Gastrocnemius medialis (tissue), 4 donors: ENCODE measurements at regions not wholly inside any gene's neighbourhood (a gene's known extent, or its start where the extent isn't known, plus 50 kb on each side); places are given as distances from the start of the nearest gene placed in this dataset.

Experiments
- ATAC-seq, 2 donors: fragments of 150-250 bp; one replicate each; pipeline ENCODE4 v1.9.1; 2016
- DNase-seq, 2 donors: peaks; one replicate each; pipeline ENCODE4 v3.0.0-alpha.2; 2019
- H3K27ac ChIP-seq, 4 donors: fragments of 200-600 bp; sonication (generic); 1 replicate in 1 of 4; 2 replicates in 3 of 4; pipeline ENCODE4 v1.5.1; 2016 to 2018; ENCODE audit warnings: mild to moderate bottlenecking in 2 of 4, moderate library complexity in 1 of 4
- H3K27me3 ChIP-seq, 3 donors: fragments of 200-600 bp; sonication (generic) in 2 of 3; 1 replicate in 1 of 3; 2 replicates in 2 of 3; pipeline versions ENCODE4 v1.5.1 to v1.6.0; 2016 to 2019; ENCODE audit warnings: mild to moderate bottlenecking in 1 of 3, moderate library complexity in 1 of 3
- H3K36me3 ChIP-seq, 2 donors: fragments of 200-600 bp; sonication (generic) in 1 of 2; one replicate each; pipeline ENCODE4 v1.5.1; 2017 to 2018
- H3K4me1 ChIP-seq, 2 donors: fragments of 200-600 bp; sonication (generic) in 1 of 2; one replicate each; pipeline ENCODE4 v1.5.1; 2016 to 2017; ENCODE audit warnings: mild to moderate bottlenecking in 2 of 2
- H3K4me3 ChIP-seq, 4 donors: fragments of 200-600 bp; sonication (generic) in 3 of 4; 1 replicate in 1 of 4; 2 replicates in 3 of 4; pipeline ENCODE4 v1.5.1; 2016 to 2019; ENCODE audit warnings: mild to moderate bottlenecking in 2 of 4
- H3K9me3 ChIP-seq, 3 donors: fragments of 200-600 bp; sonication (generic) in 2 of 3; 1 replicate in 1 of 3; 2 replicates in 2 of 3; pipeline ENCODE4 v1.5.1; 2016 to 2019
- CTCF ChIP-seq, 5 experiments: fragments of 450-650 bp in 3 of 5; fragments of 200-600 bp in 2 of 5; sonication (generic) in 2 of 5; IDR thresholded peaks in 4 of 5; conservative IDR thresholded peaks in 1 of 5; 1 replicate in 4 of 5; 2 replicates in 1 of 5; pipeline ENCODE4 v1.5.1; 2016 to 2019; ENCODE audit warnings: antibody characterized with exemption in 5 of 5, mild to moderate bottlenecking in 3 of 5, moderate library complexity in 3 of 5
- POLR2A ChIP-seq, 2 donors: fragments of 450-650 bp; IDR thresholded peaks; one replicate each; pipeline ENCODE4 v1.6.1; 2017; ENCODE audit warnings: antibody characterized with exemption in 2 of 2, mild to moderate bottlenecking in 2 of 2, moderate library complexity in 2 of 2
- in situ Hi-C, 4 donors: fragments of 200-750 bp; cut with MboI; loops; one replicate each; pipeline versions ENCODE4 v1.15.0 to v1.8.0; 2017; ENCODE audit warnings: low sequenced_read_pairs in 4 of 4
- intact Hi-C: fragments of 100-400 bp; cut with DNase I; formaldehyde crosslinking; loops from one replicate; pipeline ENCODE4 v1.15.1; 2023; ENCODE audit warnings: low total_unique reads

GRCh38 chr11:26234451-26234850 lies 97.5 kb upstream of the ANO3 start:
- no peaks in the 10 kb centered on the region for H3K4me1 ChIP-seq
- no peaks in the 10 kb centered on the region for H3K27me3 ChIP-seq
- no peaks in the 10 kb centered on the region for H3K36me3 ChIP-seq
- TF ChIP-seq POLR2A (IDR thresholded peaks at IDR 0.05) (no peak), CTCF (IDR thresholded peaks at IDR 0.05 in 4 of 5, conservative IDR thresholded peaks at IDR 0.05 in 1 of 5) (no peak)
- ATAC-seq, result no peak
- DNase-seq, result no peak
- intact Hi-C loops, result no loop called here
- in situ Hi-C loops, result no loop called here
- H3K4me3 ChIP-seq, result no peak overlapping the region
- H3K9me3 ChIP-seq, result no peaks in the 10 kb centered on the region
- H3K27ac ChIP-seq, result no peak overlapping the region

- Histone ChIP-seq H3K4me3 (no peak overlapping the region), H3K9me3 (no peaks in the 10 kb centered on the region), H3K36me3 (no peaks in the 10 kb centered on the region), H3K27me3 (no peaks in the 10 kb centered on the region), H3K27ac (no peak overlapping the region), H3K4me1 (no peaks in the 10 kb centered on the region)
- in situ Hi-C loops, result no loop called here
- DNase-seq (no peak), ATAC-seq (no peak)
- TF ChIP-seq CTCF (IDR thresholded peaks at IDR 0.05 in 4 of 5, conservative IDR thresholded peaks at IDR 0.05 in 1 of 5) (no peak), POLR2A (IDR thresholded peaks at IDR 0.05) (no peak)
- intact Hi-C loops, result no loop called here
These were observed 88.5 kb upstream of the ANO3 start for GRCh38 chr11:26243426-26243825.

GRCh38 chr11:26244207-26244606 lies 87.7 kb upstream of the ANO3 start:
- TF ChIP-seq POLR2A (IDR thresholded peaks at IDR 0.05) (no peak), CTCF (IDR thresholded peaks at IDR 0.05 in 4 of 5, conservative IDR thresholded peaks at IDR 0.05 in 1 of 5) (no peak)
- Histone ChIP-seq H3K27me3 (no peaks in the 10 kb centered on the region), H3K9me3 (no peaks in the 10 kb centered on the region), H3K4me1 (no peaks in the 10 kb centered on the region), H3K4me3 (no peak overlapping the region), H3K27ac (no peak overlapping the region), H3K36me3 (no peaks in the 10 kb centered on the region)
- in situ Hi-C loops, result no loop called here
- intact Hi-C loops, result no loop called here
- ATAC-seq, result no peak
- DNase-seq, result no peak

GRCh38 chr11:26245046-26245445 lies 86.9 kb upstream of the ANO3 start:
- ATAC-seq (no peak), DNase-seq (no peak)
- H3K27ac ChIP-seq, result no peak overlapping the region
- no peak overlapping the region for H3K4me3 ChIP-seq
- intact Hi-C loops (no loop called here), in situ Hi-C loops (no loop called here)
- no peaks in the 10 kb centered on the region for H3K27me3 ChIP-seq
- no peaks in the 10 kb centered on the region for H3K36me3 ChIP-seq
- H3K4me1 ChIP-seq, result no peaks in the 10 kb centered on the region
- no peaks in the 10 kb centered on the region for H3K9me3 ChIP-seq
- TF ChIP-seq CTCF (IDR thresholded peaks at IDR 0.05 in 4 of 5, conservative IDR thresholded peaks at IDR 0.05 in 1 of 5), result no peak
- TF ChIP-seq POLR2A (IDR thresholded peaks at IDR 0.05), result no peak

GRCh38 chr11:26247340-26247739 lies 84.6 kb upstream of the ANO3 start:
- Histone ChIP-seq H3K4me1 (no peaks in the 10 kb centered on the region), H3K9me3 (no peaks in the 10 kb centered on the region), H3K27ac (no peak overlapping the region), H3K4me3 (no peak overlapping the region), H3K27me3 (no peaks in the 10 kb centered on the region), H3K36me3 (no peaks in the 10 kb centered on the region)
- in situ Hi-C loops (no loop called here), intact Hi-C loops (no loop called here)
- DNase-seq (no peak), ATAC-seq (no peak)
- TF ChIP-seq CTCF (IDR thresholded peaks at IDR 0.05 in 4 of 5, conservative IDR thresholded peaks at IDR 0.05 in 1 of 5) (no peak), POLR2A (IDR thresholded peaks at IDR 0.05) (no peak)
